IPS-NIHi11 (cell line): ENCODE measurements at regions not wholly inside any gene's neighbourhood (a gene's known extent, or its start where the extent isn't known, plus 50 kb on each side); places are given as distances from the start of the nearest gene placed in this dataset.
"Not testable (repeated sequence)": the region's sequence is repeated elsewhere in the genome, so short reads cannot be mapped to it uniquely, and the experiment has no call there.

Source experiments
- DNase-seq: peaks from one replicate; pipeline ENCODE4 v3.0.0; 2012; ENCODE audit warnings: mixed read lengths, low spot score

GRCh38 chr7:5121256-5121655 is 68.8 kb upstream of the WIPI2 start:
- not testable (repeated sequence) for DNase-seq

DNA sequence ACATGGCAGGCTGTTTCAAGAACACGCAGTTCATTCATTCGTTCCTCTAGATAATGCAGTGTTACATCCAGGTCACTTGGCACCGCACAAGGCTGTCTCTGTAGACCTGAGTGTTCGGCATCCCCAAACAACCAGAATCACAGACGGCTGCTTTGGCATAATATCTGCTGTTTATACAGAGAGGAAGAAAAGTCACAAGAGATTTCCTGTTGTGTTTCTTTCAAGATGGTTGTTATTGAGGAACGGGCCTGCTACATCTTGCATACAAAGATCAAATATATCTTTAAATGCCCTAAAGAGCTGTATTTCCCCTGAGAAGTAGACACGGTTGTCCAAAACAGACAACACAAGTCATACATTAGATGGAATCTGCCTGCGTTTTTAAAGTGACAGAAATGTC is 58.8 kb upstream of the WIPI2 start:
- not testable (repeated sequence) for DNase-seq

DNA sequence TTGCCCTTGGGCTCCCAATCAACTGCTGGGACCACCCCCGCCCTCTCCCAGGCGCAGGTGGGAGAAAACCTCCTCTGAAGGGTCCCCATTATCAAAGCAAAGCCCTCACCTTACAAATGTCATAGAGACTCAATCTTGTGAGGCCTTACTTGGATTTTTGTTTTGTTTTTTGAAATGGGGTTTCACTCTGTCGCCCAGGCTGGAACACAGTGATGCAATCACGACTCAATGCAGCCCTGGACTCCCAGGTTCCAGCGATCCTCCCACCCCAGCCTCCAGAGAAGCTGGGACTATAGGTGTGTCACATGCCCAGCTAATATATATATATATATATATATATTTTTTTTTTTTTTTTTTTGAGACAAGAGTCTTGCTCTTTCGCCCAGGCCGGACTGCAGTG is 57.5 kb upstream of the WIPI2 start:
- no peak for DNase-seq

DNA sequence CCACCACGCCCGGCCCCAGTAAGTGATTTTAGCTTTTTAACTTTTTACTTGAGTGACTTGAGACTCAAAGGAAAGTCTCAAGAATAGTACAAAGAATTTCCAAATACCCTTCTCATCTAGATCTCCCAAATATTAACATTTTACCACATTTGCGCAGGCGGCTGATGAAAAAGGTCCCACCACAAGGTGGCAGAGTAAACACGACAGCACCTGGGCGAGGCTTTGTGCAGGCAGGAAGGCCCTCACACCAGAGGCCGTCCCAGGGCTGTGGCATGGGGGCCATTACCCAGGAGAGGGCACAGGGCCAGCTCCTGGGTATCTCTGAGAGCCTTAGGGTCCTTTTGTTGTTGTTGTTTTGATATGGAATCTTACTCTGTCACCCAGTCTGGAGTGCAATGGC is 50.0 kb upstream of the WIPI2 start:
- DNase-seq = peak; percentile 60
